ENCODE measurements at regions not wholly inside any gene's neighbourhood (a gene's known extent, or its start where the extent isn't known, plus 50 kb on each side); places are given as distances from the start of the nearest gene placed in this dataset.

GRCh38 chr4:138645289-138645688 is 370.3 kb upstream of the NOCT start:
- TF ChIP-seq CTCF (IDR thresholded peaks at IDR 0.05) = no peak

GRCh38 chr4:138644322-138644721 is 371.3 kb upstream of the NOCT start:
- TF ChIP-seq CTCF (IDR thresholded peaks at IDR 0.05) = no peak

GRCh38 chr4:138643827-138644226 is 371.8 kb upstream of the NOCT start:
- no peak for TF ChIP-seq CTCF (IDR thresholded peaks at IDR 0.05)

- no peak for TF ChIP-seq CTCF (IDR thresholded peaks at IDR 0.05)
These were observed 376.4 kb upstream of the NOCT start for GRCh38 chr4:138639018-138639741.

- no peak for TF ChIP-seq CTCF (IDR thresholded peaks at IDR 0.05)
These were observed 378.8 kb upstream of the NOCT start for GRCh38 chr4:138636781-138637180.

GRCh38 chr4:138634915-138635314 is 380.7 kb upstream of the NOCT start:
- TF ChIP-seq CTCF (IDR thresholded peaks at IDR 0.05) = no peak

- TF ChIP-seq CTCF (IDR thresholded peaks at IDR 0.05) = no peak
These were observed 382.0 kb upstream of the NOCT start for GRCh38 chr4:138633580-138633904.

Measured in LNCAP (cell line).